ENCODE measurements at regions not wholly inside any gene's neighbourhood (a gene's known extent, or its start where the extent isn't known, plus 50 kb on each side); places are given as distances from the start of the nearest gene placed in this dataset.

DNA sequence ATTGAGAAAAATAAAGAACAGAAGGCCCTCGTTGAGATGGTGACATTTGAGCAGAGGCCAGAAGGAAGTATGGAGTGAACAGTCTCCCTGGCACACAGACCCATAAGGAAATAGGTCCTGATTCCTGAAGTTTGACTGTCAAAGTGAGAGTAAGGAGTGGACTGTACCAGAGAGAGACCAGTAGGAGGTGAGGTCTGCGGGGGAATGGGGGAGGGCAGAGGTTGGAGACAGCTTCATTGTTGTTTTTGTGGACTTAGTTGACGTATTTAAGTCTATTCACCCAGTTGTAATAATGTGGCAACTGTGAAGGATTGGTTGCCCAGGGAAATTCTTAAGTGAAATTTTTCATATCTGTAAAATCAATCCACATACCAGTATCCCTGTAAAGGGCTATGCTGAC, 110.7 kb downstream of the TFAP2B start:
- no peak for TF ChIP-seq POLR2AphosphoS5 (IDR thresholded peaks at IDR 0.05)
- TF ChIP-seq, protein P1, sequence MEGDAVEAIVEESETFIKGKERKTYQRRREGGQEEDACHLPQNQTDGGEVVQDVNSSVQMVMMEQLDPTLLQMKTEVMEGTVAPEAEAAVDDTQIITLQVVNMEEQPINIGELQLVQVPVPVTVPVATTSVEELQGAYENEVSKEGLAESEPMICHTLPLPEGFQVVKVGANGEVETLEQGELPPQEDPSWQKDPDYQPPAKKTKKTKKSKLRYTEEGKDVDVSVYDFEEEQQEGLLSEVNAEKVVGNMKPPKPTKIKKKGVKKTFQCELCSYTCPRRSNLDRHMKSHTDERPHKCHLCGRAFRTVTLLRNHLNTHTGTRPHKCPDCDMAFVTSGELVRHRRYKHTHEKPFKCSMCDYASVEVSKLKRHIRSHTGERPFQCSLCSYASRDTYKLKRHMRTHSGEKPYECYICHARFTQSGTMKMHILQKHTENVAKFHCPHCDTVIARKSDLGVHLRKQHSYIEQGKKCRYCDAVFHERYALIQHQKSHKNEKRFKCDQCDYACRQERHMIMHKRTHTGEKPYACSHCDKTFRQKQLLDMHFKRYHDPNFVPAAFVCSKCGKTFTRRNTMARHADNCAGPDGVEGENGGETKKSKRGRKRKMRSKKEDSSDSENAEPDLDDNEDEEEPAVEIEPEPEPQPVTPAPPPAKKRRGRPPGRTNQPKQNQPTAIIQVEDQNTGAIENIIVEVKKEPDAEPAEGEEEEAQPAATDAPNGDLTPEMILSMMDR (IDR thresholded peaks at IDR 0.05) = no peak

All from suprapubic skin (tissue), 3 donors.